Glutamatergic neuron (in vitro differentiated cells): ENCODE measurements at regions not wholly inside any gene's neighbourhood (a gene's known extent, or its start where the extent isn't known, plus 50 kb on each side); places are given as distances from the start of the nearest gene placed in this dataset.

Source experiments
- DNase-seq: peaks from one replicate; pipeline ENCODE4 v3.0.0; 2022
- H3K27ac Mint-ChIP-seq: one replicate; pipeline ENCODE4 v1.8.0; 2020; ENCODE audit warnings: mild to moderate bottlenecking, mixed read lengths, inconsistent platforms; ENCODE audit not compliant: unreplicated experiment
- H3K27me3 Mint-ChIP-seq: one replicate; pipeline ENCODE4 v1.8.0; 2020; ENCODE audit warnings: mild to moderate bottlenecking, moderate library complexity, mixed read lengths, inconsistent platforms; ENCODE audit not compliant: unreplicated experiment
- H3K36me3 Mint-ChIP-seq: one replicate; pipeline ENCODE4 v1.8.0; 2020; ENCODE audit warnings: mild to moderate bottlenecking, mixed read lengths, inconsistent platforms; ENCODE audit not compliant: unreplicated experiment
- H3K4me1 Mint-ChIP-seq: one replicate; pipeline ENCODE4 v1.8.0; 2020; ENCODE audit warnings: mild to moderate bottlenecking, low read depth, mixed read lengths, inconsistent platforms; ENCODE audit not compliant: unreplicated experiment
- H3K4me3 Mint-ChIP-seq: one replicate; pipeline ENCODE4 v1.8.0; 2020; ENCODE audit warnings: mild to moderate bottlenecking, mixed read lengths, inconsistent platforms; ENCODE audit not compliant: unreplicated experiment
- H3K9me3 Mint-ChIP-seq: one replicate; pipeline ENCODE4 v1.8.0; 2020; ENCODE audit warnings: mild to moderate bottlenecking, moderate library complexity, mixed read lengths, inconsistent platforms; ENCODE audit not compliant: unreplicated experiment
- TF ChIP-seq, protein P1 (sequence below): fragments of 200-600 bp; sonication (generic); IDR thresholded peaks from one replicate; pipeline ENCODE4 v1.5.0; 2021; ENCODE audit not compliant: partially characterized antibody, unreplicated experiment

- Mint-ChIP-seq H3K4me3 (no peak overlapping the region), H3K4me1 (no peaks in the 10 kb centered on the region), H3K27me3 (no peaks in the 10 kb centered on the region), H3K36me3 (no peaks in the 10 kb centered on the region), H3K27ac (no peak overlapping the region), H3K9me3 (no peaks in the 10 kb centered on the region)
- TF ChIP-seq, protein P1, sequence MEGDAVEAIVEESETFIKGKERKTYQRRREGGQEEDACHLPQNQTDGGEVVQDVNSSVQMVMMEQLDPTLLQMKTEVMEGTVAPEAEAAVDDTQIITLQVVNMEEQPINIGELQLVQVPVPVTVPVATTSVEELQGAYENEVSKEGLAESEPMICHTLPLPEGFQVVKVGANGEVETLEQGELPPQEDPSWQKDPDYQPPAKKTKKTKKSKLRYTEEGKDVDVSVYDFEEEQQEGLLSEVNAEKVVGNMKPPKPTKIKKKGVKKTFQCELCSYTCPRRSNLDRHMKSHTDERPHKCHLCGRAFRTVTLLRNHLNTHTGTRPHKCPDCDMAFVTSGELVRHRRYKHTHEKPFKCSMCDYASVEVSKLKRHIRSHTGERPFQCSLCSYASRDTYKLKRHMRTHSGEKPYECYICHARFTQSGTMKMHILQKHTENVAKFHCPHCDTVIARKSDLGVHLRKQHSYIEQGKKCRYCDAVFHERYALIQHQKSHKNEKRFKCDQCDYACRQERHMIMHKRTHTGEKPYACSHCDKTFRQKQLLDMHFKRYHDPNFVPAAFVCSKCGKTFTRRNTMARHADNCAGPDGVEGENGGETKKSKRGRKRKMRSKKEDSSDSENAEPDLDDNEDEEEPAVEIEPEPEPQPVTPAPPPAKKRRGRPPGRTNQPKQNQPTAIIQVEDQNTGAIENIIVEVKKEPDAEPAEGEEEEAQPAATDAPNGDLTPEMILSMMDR = no peak
- no peak for DNase-seq
Measured at GRCh38 chr12:115094163-115094816, 410.3 kb upstream of the TBX3 start.

- TF ChIP-seq, protein P1 = no peak
- DNase-seq = no peak
- no peak overlapping the region for H3K27ac Mint-ChIP-seq
- H3K4me1 Mint-ChIP-seq = no peaks in the 10 kb centered on the region
- H3K36me3 Mint-ChIP-seq = no peaks in the 10 kb centered on the region
- no peaks in the 10 kb centered on the region for H3K27me3 Mint-ChIP-seq
- no peaks in the 10 kb centered on the region for H3K9me3 Mint-ChIP-seq
- no peak overlapping the region for H3K4me3 Mint-ChIP-seq
Measured at GRCh38 chr12:115093261-115093660, 409.3 kb upstream of the TBX3 start.

DNA sequence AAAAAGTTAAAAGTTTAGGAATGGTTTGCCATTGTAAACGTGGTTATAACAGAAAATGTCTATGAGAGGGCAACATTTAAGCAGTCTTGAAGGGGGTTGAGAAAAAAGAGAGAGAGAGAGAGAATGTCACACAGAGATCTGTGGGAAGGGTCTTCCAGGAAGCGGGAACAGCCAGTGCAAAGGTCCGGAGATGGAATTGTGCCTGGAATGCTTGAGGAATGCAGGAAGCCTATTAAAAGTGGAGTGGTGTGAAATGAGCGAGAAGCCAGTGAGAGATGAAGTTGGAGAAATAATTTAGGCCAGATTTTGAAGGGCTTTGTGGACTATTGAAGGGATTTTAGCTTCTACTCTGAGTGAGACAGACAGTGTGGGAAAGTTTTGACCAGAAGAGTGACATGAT, 406.8 kb upstream of the TBX3 start:
- H3K27me3 Mint-ChIP-seq = no peaks in the 10 kb centered on the region
- DNase-seq = no peak
- no peaks in the 10 kb centered on the region for H3K4me1 Mint-ChIP-seq
- TF ChIP-seq, protein P1 = no peak
- H3K36me3 Mint-ChIP-seq = no peaks in the 10 kb centered on the region
- no peaks in the 10 kb centered on the region for H3K9me3 Mint-ChIP-seq
- no peak overlapping the region for H3K27ac Mint-ChIP-seq
- H3K4me3 Mint-ChIP-seq = no peak overlapping the region

DNA sequence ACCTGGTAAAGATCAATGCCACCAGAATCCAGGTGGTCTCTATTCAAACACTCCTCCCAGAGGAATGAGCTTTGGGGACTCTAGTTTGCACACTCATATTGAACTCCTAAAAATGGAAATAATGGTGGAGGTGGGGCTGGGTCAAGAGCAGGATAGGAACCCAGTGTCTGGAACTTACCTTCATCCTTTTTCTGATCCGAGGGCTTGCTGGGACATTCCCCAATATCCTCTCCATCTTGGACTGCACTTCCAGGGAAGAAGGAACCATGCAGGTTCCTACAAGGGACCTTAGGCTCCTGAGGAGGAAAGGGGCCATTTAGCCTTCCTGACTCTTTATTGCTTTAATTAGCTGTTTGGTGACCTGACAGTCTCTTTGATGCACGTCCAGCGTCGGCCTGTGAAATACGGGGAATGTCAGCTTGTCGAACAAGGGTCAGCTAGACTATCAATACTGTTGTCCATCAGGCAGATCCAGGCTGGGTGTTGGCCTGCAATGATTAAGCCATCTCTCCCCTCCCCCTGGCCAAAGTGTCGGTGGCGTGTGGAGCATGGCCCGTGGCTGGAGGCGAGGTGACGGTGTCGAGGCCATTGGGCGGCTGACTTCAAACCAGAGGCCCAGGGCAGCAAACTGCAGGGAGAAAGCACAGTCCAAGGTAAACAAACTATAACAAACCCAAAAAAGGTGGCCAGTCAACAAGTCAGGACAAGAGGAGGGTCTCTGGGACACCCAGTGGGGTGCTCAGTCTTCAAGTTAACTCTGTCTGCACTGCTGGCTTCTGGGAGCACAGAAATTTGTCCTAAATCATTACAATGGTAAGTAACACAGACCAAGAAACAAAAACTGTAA, 405.2 kb upstream of the TBX3 start:
- TF ChIP-seq, protein P1 = no peak

DNA sequence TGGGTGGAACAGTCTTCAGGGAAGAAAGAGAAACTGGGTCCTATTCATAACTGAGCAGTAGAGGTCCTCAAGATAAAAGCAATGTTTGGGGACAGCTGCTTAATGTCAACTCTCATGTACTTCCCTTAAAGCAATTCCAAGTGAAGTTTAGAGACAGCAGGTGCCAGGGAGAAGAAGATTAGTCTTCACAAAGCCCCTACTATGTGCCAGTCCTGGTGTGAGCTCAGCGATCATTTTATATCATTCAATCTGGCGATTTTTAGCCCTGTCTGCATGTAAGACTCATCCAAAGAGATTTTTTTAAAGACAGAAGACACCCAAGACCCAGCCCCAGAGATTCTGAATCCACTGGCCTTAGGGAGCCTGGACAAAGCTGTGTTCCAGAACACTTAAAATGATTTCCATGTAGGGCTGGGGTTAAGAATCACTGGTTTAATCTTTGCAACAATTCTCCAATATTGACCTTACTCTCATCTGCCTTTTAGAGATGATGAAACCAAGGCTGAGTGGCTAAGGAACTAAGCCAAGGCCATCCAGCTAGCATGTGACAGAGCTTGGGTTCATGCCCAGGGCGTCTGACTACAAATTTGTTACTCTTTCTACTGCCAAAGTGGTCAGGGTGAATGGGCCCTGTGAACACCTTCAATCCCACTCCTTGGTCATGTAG, 404.5 kb upstream of the TBX3 start:
- no peaks in the 10 kb centered on the region for H3K36me3 Mint-ChIP-seq
- DNase-seq = no peak
- no peaks in the 10 kb centered on the region for H3K4me1 Mint-ChIP-seq
- H3K4me3 Mint-ChIP-seq = no peak overlapping the region
- H3K27ac Mint-ChIP-seq = no peak overlapping the region
- TF ChIP-seq, protein P1 = no peak
- no peaks in the 10 kb centered on the region for H3K9me3 Mint-ChIP-seq
- H3K27me3 Mint-ChIP-seq = no peaks in the 10 kb centered on the region

More for the DNA sequence above, 405.2 kb upstream of the TBX3 start:
- no peaks in the 10 kb centered on the region for H3K36me3 Mint-ChIP-seq
- no peaks in the 10 kb centered on the region for H3K27me3 Mint-ChIP-seq
- H3K9me3 Mint-ChIP-seq = no peaks in the 10 kb centered on the region
- H3K27ac Mint-ChIP-seq = no peak overlapping the region
- H3K4me3 Mint-ChIP-seq = no peak overlapping the region
- no peak for DNase-seq
- no peaks in the 10 kb centered on the region for H3K4me1 Mint-ChIP-seq
